Esophagus squamous epithelium (tissue), 5 donors: ENCODE measurements at regions not wholly inside any gene's neighbourhood (a gene's known extent, or its start where the extent isn't known, plus 50 kb on each side); places are given as distances from the start of the nearest gene placed in this dataset.

Source experiments
- DNase-seq: peaks from one replicate; lab custom pipeline; 2025; lab: John Stamatoyannopoulos, UW
- H3K27ac ChIP-seq, 4 donors: fragments of 200-600 bp; sonication (generic); one replicate each; pipeline ENCODE4 v1.5.1; 2016 to 2019; ENCODE audit warnings: mild to moderate bottlenecking in 1 of 4
- H3K27me3 ChIP-seq, 4 donors: fragments of 200-600 bp; sonication (generic); 1 replicate in 3 of 4; 2 replicates in 1 of 4; pipeline versions ENCODE4 v1.5.1 to v1.6.0; 2017 to 2021; ENCODE audit warnings: antibody characterized with exemption in 1 of 4
- H3K36me3 ChIP-seq, 3 donors: fragments of 200-600 bp; sonication (generic); one replicate each; pipeline ENCODE4 v1.5.1; 2016 to 2019
- H3K4me1 ChIP-seq, 3 donors: fragments of 200-600 bp; sonication (generic); one replicate each; pipeline ENCODE4 v1.5.1; 2017 to 2019
- H3K4me3 ChIP-seq, 4 donors: fragments of 200-600 bp; sonication (generic); 1 replicate in 3 of 4; 2 replicates in 1 of 4; pipeline ENCODE4 v1.5.1; 2016 to 2019; ENCODE audit warnings: mild to moderate bottlenecking in 2 of 4, moderate library complexity in 1 of 4
- H3K9me3 ChIP-seq, 3 donors: fragments of 200-600 bp; sonication (generic); one replicate each; pipeline ENCODE4 v1.5.1; 2016 to 2019
- POLR2A ChIP-seq, 4 donors: fragments of 450-650 bp; IDR thresholded peaks; one replicate each; pipeline ENCODE4 v1.6.1; 2017; ENCODE audit warnings: antibody characterized with exemption in 4 of 4, mild to moderate bottlenecking in 4 of 4, moderate library complexity in 3 of 4
- WGBS, 2 donors: methylation state at CpG; one replicate each; pipeline ENCODE4 v1.1.5; 2018; 5-methylcytosine and 5-hydroxymethylcytosine counted together
- intact Hi-C: fragments of 100-400 bp; cut with DNase I; formaldehyde crosslinking; loops from one replicate; pipeline ENCODE4 v1.15.0; 2022
- TF ChIP-seq, protein P1 (sequence below), 6 experiments: fragments of 450-650 bp in 4 of 6; fragments of 200-600 bp in 2 of 6; sonication (generic) in 2 of 6; IDR thresholded peaks; one replicate each; pipeline ENCODE4 v1.5.1; 2016 to 2019; ENCODE audit warnings: antibody characterized with exemption in 6 of 6, mild to moderate bottlenecking in 4 of 6, moderate library complexity in 4 of 6
- donor health status: DM: yes; HTN: yes; CAD: no.

DNA sequence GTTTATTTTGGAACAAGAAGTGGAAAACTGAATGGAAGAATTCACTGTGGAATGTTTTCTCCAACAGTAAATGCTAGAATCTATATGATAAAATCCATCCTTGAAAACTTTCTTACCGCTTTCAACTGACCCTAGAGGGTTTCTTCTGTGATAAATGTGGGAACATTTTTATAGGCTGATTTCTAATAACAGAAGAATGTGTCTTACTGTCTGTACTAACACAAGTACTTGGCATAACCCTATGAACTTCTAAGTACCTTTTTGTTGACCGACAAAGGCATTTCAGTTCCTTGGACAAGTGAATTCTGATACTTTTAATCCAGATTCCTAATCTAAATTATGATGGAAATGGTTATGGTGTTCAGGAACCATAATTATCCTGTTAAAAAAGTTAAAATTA is 1109.7 kb upstream of the FLRT2 start:
- WGBS, 2 donors, result 61 to 86% methylated on average over 2 of the region's 2 CpGs
- no peaks in the 10 kb centered on the region for H3K27me3 ChIP-seq
- peaks cover 0 to 8% (median 0%) of the 10 kb centered on the region in 3 donors for H3K9me3 ChIP-seq
- peaks cover 0 to 7% (median 0%) of the 10 kb centered on the region in 3 donors for H3K4me1 ChIP-seq
- no peak for DNase-seq
- no peak overlapping the region for H3K27ac ChIP-seq
- TF ChIP-seq, protein P1, sequence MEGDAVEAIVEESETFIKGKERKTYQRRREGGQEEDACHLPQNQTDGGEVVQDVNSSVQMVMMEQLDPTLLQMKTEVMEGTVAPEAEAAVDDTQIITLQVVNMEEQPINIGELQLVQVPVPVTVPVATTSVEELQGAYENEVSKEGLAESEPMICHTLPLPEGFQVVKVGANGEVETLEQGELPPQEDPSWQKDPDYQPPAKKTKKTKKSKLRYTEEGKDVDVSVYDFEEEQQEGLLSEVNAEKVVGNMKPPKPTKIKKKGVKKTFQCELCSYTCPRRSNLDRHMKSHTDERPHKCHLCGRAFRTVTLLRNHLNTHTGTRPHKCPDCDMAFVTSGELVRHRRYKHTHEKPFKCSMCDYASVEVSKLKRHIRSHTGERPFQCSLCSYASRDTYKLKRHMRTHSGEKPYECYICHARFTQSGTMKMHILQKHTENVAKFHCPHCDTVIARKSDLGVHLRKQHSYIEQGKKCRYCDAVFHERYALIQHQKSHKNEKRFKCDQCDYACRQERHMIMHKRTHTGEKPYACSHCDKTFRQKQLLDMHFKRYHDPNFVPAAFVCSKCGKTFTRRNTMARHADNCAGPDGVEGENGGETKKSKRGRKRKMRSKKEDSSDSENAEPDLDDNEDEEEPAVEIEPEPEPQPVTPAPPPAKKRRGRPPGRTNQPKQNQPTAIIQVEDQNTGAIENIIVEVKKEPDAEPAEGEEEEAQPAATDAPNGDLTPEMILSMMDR (IDR thresholded peaks at IDR 0.05), result no peak
- no peak for TF ChIP-seq POLR2A (IDR thresholded peaks at IDR 0.05)
- H3K4me3 ChIP-seq, result no peak overlapping the region
- intact Hi-C loops, result no loop called here
- no peaks in the 10 kb centered on the region for H3K36me3 ChIP-seq

DNA sequence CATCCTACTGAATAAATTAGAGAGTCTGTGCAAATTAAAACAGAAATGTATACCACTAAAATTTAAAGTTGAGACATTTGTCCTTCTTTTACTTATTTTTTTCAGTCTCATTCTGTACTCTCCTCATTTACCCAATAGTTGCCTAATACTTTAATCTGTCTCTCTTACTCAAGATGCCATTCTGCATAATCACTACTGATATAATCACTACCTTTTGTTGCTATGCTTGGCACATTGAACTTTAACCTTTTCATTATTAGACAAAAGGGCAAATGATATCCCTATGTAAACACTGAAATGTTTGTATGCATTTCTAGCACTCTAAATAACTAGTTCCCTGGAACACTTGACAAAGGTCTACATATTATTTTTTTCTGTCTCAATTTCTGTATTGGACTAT is 1108.3 kb upstream of the FLRT2 start:
- no peak for DNase-seq
- no peak for TF ChIP-seq POLR2A (IDR thresholded peaks at IDR 0.05)
- TF ChIP-seq, protein P1 (IDR thresholded peaks at IDR 0.05), result no peak
- Histone ChIP-seq H3K27me3 (no peaks in the 10 kb centered on the region), H3K36me3 (no peaks in the 10 kb centered on the region), H3K4me3 (no peak overlapping the region), H3K9me3 (peaks cover 0 to 8% (median 0%) of the 10 kb centered on the region in 3 donors), H3K4me1 (peaks cover 0 to 7% (median 0%) of the 10 kb centered on the region in 3 donors), H3K27ac (no peak overlapping the region)
- intact Hi-C loops, result no loop called here

DNA sequence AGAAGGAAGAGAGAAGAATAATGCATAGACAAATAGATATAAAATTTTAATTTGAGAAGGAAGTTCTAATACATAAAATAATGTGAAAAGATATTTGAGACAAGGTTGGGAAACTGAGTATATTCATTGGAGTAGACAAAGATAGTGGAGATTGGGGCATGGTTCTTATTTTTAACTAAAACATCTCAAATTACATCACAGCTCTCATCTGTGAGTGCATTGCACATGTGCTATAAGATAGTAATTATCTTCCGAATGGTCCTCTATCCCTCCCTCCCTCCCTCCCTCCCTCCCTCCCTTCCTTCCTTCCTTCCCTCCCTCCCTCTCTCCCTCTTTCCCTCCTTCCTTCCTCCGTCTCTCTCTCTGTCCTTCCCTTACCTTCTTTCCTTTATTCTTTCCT is 1104.0 kb upstream of the FLRT2 start:
- no peak overlapping the region for H3K4me3 ChIP-seq
- TF ChIP-seq, protein P1 (IDR thresholded peaks at IDR 0.05), result no peak
- no peak for TF ChIP-seq POLR2A (IDR thresholded peaks at IDR 0.05)
- no peak for DNase-seq
- 80 to 81% methylated on average over 2 of the region's 2 CpGs for WGBS, 2 donors
- H3K27me3 ChIP-seq, result no peaks in the 10 kb centered on the region
- intact Hi-C loops, result no loop called here
- H3K4me1 ChIP-seq, result no peaks in the 10 kb centered on the region
- H3K9me3 ChIP-seq, result no peaks in the 10 kb centered on the region
- H3K36me3 ChIP-seq, result no peaks in the 10 kb centered on the region
- no peak overlapping the region for H3K27ac ChIP-seq

DNA sequence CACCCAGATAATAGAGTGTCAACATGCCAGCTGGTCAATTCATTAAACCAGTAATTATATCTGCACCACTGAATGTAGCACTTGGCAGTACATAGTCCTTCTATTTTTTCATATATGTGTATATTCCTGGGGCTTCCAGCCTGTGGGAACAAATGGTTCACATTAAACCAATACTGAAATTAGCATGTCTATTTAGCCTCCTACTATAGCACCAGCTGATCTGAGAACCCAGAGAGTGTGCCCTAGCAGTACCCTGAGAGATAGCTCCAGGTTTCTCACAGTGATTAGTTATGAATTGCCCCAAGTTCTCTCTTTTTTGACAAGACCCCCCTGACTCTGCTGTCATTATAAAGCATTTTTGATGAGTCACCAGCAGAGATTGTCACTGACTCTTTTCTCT is 1097.3 kb upstream of the FLRT2 start:
- H3K9me3 ChIP-seq, result no peaks in the 10 kb centered on the region
- H3K27me3 ChIP-seq, result no peaks in the 10 kb centered on the region
- DNase-seq, result no peak
- no peaks in the 10 kb centered on the region for H3K4me1 ChIP-seq
- TF ChIP-seq, protein P1 (IDR thresholded peaks at IDR 0.05), result no peak
- TF ChIP-seq POLR2A (IDR thresholded peaks at IDR 0.05), result no peak
- intact Hi-C loops, result no loop called here
- H3K36me3 ChIP-seq, result no peaks in the 10 kb centered on the region
- no peak overlapping the region for H3K4me3 ChIP-seq
- H3K27ac ChIP-seq, result no peak overlapping the region

DNA sequence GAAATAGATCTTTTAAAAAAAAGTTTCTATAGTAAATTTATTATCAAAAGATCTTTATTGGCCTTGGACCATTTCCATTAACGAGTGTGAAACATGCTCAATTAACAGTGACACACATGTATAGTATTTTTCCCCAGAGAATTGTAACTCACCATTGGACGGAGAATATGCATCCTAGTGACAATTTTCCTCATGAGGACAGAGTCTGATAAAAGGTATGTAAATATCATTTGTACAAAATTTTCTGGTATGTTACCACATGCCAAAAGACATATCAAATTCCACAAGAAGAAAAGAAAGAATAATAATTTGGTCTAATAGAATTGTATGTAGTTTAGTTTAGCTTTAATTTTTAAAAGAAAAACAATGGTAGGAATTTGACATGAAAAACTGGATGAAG is 1096.0 kb upstream of the FLRT2 start:
- TF ChIP-seq POLR2A (IDR thresholded peaks at IDR 0.05), result no peak
- TF ChIP-seq, protein P1 (IDR thresholded peaks at IDR 0.05), result no peak
- intact Hi-C loops, result no loop called here
- Histone ChIP-seq H3K9me3 (no peaks in the 10 kb centered on the region), H3K27ac (no peak overlapping the region), H3K4me3 (no peak overlapping the region), H3K4me1 (no peaks in the 10 kb centered on the region), H3K36me3 (no peaks in the 10 kb centered on the region), H3K27me3 (no peaks in the 10 kb centered on the region)
- WGBS, 2 donors, result 47 to 73% methylated on average over 2 of the region's 2 CpGs
- DNase-seq, result no peak
